NCI-H2196 treated with DMSO at 0.1 percent for 48 hours (cell line): ENCODE measurements at regions not wholly inside any gene's neighbourhood (a gene's known extent, or its start where the extent isn't known, plus 50 kb on each side); places are given as distances from the start of the nearest gene placed in this dataset.

Experiments used
- DNase-seq: peaks from one replicate; lab custom pipeline; 2025; ENCODE audit not compliant: unreplicated experiment; lab: John Stamatoyannopoulos, UW

GRCh38 chr12:77630790-77631445 is 199.8 kb upstream of the NAV3 start:
- DNase-seq: no peak

GRCh38 chr12:77630344-77630743 is 200.3 kb upstream of the NAV3 start:
- DNase-seq: no peak

- DNase-seq: no peak
Measured at GRCh38 chr12:77629141-77629540, 201.6 kb upstream of the NAV3 start.

DNA sequence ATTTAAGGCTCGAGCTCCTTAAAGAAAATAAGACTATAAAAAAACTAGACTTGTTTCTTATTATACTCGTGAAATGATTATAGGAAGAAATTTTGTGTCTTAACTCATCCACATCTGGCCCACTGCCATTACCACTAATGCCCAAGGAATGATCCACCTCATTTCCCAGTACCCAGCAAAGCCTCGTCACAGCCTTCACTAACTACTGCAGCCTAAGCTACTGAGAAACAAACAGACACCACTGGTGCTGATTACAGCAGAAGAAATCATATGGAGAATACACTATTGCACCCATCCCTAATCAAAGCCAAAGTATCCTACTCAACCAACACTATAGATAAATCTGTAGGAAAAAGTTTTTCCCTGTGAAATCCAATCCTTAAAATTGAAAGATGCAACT is 205.3 kb upstream of the NAV3 start:
- DNase-seq: no peak

GRCh38 chr12:77619425-77619824 is 211.3 kb upstream of the NAV3 start:
- no peak for DNase-seq

GRCh38 chr12:77617818-77618217 is 212.9 kb upstream of the NAV3 start:
- no peak for DNase-seq

DNA sequence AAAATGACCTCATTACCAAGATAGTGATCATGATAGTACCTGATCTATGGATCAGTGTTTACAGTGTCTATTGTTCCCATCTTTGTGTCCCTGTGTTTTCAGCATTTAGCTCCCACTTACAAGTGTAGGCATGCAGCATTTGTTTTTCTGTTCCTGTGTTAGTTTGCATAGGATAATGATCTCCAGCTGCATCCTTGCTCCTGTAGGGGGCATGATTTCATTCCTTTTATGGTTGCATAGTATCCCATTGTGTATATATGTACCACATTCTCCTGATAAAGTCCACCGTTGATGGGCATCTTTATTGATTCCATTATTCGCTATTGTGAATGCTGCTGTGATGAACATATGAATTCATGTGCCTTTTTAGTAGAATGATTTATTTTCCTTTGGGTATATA is 215.4 kb upstream of the NAV3 start:
- no peak for DNase-seq

DNA sequence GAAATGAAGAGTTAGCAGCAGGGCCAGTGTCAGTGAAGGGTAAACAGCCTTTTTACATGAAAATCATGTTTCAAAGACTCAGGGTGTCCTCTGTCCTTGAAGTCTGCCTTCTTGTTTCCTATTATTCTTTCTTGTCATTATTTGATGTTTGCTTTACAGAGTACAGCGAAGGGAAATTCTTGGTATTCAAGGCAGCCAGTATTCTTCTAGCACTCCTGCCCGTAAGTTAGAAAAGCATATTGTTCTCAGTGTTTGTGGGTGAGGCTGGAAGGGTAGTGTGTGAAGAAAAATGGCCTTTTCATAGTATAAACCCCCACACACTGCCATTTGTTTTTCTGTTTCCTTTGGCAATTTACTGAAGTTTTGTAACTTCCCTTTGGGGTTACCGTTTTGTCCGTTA is 217.3 kb upstream of the NAV3 start:
- DNase-seq: no peak

GRCh38 chr12:77610446-77610845 is 220.2 kb upstream of the NAV3 start:
- DNase-seq: no peak

DNA sequence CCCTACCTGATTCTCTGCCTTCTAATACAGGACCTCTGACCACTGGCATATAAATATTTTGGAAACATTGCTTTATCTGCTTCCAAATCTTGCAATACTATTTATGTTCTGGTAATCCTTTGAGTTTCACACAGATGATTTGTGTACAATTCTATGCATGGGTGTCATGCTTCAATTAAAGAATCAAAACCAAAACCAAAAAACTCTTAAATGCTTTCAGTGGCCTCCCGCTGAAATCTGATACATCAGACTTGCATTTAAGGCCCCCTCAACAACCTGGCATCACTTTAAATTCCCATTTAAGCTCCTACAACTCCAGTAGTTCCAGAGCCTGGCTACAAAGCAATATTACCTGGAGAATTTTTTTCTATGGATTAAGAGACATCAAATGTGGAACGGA is 221.7 kb upstream of the NAV3 start:
- no peak for DNase-seq

- no peak for DNase-seq
Measured at GRCh38 chr12:77608271-77608824, 222.3 kb upstream of the NAV3 start.

DNA sequence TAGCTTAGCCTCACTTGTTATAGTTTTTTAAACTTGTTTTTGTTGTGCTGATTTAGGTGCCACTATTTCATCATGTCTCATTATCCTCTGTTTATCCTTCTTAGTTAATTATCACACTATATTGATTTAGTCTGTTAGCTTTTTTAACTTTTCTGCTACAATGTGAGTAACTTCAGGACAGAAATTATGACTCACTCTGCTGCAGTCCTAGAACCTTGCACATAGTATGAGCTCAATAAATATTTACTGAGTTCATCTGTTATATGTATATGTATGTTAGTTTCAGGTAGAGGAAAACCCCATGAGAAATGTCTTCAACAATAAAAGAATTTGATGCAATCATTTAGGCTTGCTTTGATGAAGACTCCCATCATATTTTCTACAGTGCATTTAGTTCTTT is 224.3 kb upstream of the NAV3 start:
- DNase-seq: no peak

- no peak for DNase-seq
Measured at GRCh38 chr12:77603946-77604345, 226.7 kb upstream of the NAV3 start.

DNA sequence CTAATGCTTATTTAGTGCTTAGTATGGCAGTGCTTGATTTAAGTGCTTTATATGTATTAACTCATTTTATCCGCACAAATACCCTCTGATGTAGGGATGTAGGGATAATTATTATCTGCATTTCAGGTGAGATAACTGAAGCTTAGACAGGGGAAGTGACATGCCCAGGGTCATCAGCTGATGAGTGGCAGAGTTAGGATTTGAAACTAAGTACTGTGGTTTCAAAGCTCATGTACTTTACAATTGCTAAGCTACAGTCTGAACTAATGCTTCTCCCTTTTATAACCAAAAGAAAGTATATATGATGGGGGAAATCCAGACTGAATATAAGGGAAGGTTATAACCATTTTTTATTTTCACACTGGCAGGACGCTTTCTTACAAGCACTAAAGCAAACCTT is 229.6 kb upstream of the NAV3 start:
- no peak for DNase-seq

DNA sequence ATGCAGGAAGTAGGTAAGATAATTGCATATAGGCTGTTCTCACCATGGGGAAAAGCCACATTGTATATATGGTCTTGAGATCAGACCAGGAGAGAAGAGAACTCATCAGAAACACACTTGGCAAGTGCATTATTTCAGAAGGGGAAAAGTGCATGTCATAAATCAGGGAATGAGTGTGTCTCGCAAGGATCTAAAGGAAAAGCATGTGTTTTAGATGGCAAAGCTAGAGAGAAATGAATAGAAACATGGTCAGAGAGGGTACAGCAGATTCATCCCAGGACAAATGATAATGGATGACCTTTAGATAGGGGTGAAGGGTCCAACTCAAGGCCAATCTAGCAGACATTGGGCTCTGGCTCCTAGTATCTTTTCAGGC is 230.2 kb upstream of the NAV3 start:
- no peak for DNase-seq

- no peak for DNase-seq
Measured at GRCh38 chr12:77599782-77600467, 230.8 kb upstream of the NAV3 start.

- no peak for DNase-seq
Measured at GRCh38 chr12:77594366-77594765, 236.3 kb upstream of the NAV3 start.

DNA sequence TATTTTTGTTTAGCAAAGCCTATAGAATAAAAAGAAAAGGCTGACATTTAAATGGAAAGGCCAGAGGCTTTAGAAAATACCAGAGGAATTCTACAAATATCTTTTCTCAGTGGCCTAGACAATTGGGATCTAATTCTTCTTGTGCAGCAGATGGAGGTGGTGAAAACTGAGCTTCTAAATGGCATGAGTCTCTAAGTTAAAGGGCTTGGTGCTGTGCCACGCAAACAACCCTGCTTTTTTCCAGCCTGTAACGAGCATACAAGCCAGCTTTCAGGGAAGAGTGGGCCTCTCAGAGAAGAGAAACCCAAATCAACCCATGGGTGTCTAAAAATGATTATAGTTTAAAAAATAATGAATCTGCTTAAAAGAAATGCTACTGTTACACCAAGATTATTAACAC is 237.9 kb upstream of the NAV3 start:
- no peak for DNase-seq

DNA sequence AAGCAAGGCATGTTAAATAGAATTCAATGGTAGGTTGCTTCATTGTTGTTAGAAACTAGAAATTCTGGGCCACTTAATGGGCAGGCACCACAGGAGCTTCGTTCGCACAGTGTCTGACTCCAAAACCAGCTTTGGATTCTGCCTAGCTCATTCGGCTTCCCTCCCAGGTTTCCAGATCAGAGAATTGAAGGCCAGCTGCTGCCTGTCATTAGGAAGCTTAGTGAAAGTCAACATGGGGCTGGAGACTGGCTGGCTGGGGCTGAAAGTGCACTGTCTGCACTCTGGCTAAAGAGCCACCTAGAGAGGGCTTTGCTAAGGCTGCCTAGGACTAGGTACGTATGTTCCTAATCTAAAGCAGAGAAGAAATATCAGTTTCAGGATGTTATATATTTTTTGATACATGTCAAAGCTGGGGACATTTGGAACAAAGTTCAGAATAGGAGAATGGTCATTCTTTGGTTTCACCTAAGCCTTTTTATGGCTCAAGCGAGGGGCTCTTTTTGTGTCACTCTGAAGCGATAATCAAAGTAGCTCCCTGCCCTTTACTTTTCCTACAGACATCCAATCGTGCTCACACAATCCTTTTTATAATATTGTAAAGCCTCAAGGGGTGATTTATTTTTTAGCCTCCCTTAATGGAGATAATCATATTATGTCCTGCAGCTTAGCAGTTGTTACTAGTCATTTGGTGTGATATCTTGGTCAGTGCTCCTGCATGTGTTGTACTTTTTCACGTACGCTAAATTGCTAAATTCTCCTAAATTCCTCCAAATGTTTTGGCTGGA is 238.5 kb upstream of the NAV3 start:
- DNase-seq: no peak

DNA sequence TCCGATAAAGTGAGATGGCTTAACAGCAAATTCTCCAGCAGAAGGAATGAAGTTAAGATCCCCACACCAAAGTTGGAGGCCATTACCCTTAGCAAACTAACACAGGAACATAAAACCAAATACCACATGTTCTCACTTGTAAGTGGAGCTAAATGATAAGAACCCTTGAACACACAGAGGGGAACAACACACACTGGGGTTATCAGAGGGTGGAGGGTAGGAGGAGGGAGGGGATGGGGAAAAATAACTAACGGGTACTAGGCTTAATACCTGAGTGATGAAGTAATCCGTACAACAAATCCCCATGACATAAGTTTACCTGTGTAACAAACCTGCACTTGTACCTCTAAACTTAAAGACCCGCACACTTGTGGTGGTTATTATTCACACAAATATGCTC is 240.4 kb upstream of the NAV3 start:
- no peak for DNase-seq

DNA sequence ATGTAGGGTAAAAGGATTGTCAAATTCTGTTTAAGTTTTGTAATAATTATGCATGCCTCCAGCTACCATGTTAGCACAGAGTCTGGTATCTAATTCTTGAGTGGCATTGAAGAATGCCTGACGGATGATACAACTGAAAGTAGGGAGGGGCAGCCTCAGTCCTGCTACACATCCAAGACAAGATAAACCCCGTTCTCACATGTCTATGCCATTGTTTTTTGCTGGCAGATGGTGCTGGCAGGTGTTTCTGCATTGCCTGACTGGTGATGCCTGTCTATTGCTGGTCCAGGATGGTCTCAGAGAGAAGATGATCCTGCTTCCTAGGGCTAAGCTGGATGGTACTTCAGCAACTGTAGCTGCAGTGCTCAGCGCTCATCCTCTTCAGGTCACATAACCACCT is 245.8 kb upstream of the NAV3 start:
- DNase-seq: no peak
